Endothelial cell of umbilical vein (primary cell): ENCODE measurements at regions not wholly inside any gene's neighbourhood (a gene's known extent, or its start where the extent isn't known, plus 50 kb on each side); places are given as distances from the start of the nearest gene placed in this dataset.

ENCODE experiments used
- CTCF ChIP-seq, 2 donors: IDR thresholded peaks; 1 replicate in 1 of 2; 2 replicates in 1 of 2; pipeline ENCODE4 v1.5.1; 2011; ENCODE audit warnings: low read length in 2 of 2, mild to moderate bottlenecking in 2 of 2, moderate library complexity in 2 of 2, control low read depth in 1 of 2, inconsistent platforms in 1 of 2, low read depth in 1 of 2; ENCODE audit not compliant: insufficient read depth in 1 of 2; ENCODE audit errors: extremely low read depth in 1 of 2
- POLR2AphosphoS5 ChIP-seq: IDR thresholded peaks from 2 replicates; pipeline ENCODE4 v1.6.1; 2012; ENCODE audit warnings: low read depth, mild to moderate bottlenecking, control low read depth, low read length, moderate library complexity; ENCODE audit not compliant: insufficient read depth

GRCh38 chr22:46096706-46097230, 53.6 kb upstream of the PPARA start:
- TF ChIP-seq CTCF (IDR thresholded peaks at IDR 0.05; ENCODE audit: extremely low read depth in 1 of 2, insufficient read depth in 1 of 2, low read depth in 1 of 2, low read length in 2 of 2) = no peak
- no peak for TF ChIP-seq POLR2AphosphoS5
